GM23338 (cell line): ENCODE measurements at regions not wholly inside any gene's neighbourhood (a gene's known extent, or its start where the extent isn't known, plus 50 kb on each side); places are given as distances from the start of the nearest gene placed in this dataset.

ENCODE experiments used
- ATAC-seq: fragments of 200-7000 bp; cut with Tn5 transposase; 3 replicates; pipeline ENCODE4 v1.9.1; 2020
- DNase-seq: peaks from one replicate; pipeline ENCODE4 v3.0.0-alpha.2; 2015; ENCODE audit warnings: low spot score
- H2AFZ ChIP-seq: fragments of 200-600 bp; sonication (generic); 2 replicates; pipeline ENCODE4 v1.8.0; 2016; ENCODE audit warnings: antibody characterized with exemption, mild to moderate bottlenecking, moderate library complexity
- H3F3A ChIP-seq: fragments of 200-600 bp; sonication (generic); replicated peaks from 2 replicates; pipeline ENCODE4 v1.8.0; 2017; ENCODE audit warnings: antibody characterized with exemption, mixed run types, low read depth
- H3K27ac ChIP-seq: fragments of 200-600 bp; sonication (generic); 2 replicates; pipeline ENCODE4 v1.6.1; 2016; ENCODE audit warnings: low read depth
- H3K27me3 ChIP-seq: fragments of 200-600 bp; sonication (generic); 2 replicates; pipeline ENCODE4 v1.8.0; 2016; ENCODE audit warnings: mild to moderate bottlenecking, mixed run types, moderate library complexity; ENCODE audit not compliant: insufficient read depth
- H3K36me3 ChIP-seq: fragments of 200-600 bp; sonication (generic); 2 replicates; pipeline ENCODE4 v1.8.0; 2016; ENCODE audit warnings: mild to moderate bottlenecking; ENCODE audit not compliant: insufficient read depth
- H3K4me1 ChIP-seq: fragments of 200-600 bp; sonication (generic); 2 replicates; pipeline ENCODE4 v1.8.0; 2016; ENCODE audit warnings: mild to moderate bottlenecking, moderate library complexity; ENCODE audit not compliant: insufficient read depth
- H3K4me2 ChIP-seq: fragments of 200-600 bp; sonication (generic); 2 replicates; pipeline ENCODE4 v1.7.1; 2017; ENCODE audit warnings: mixed run types
- H3K4me3 ChIP-seq: fragments of 200-600 bp; sonication (generic); 2 replicates; pipeline ENCODE4 v1.6.1; 2016; ENCODE audit warnings: mixed run types
- H3K79me2 ChIP-seq: fragments of 200-600 bp; sonication (generic); replicated peaks from 2 replicates; pipeline ENCODE4 v1.8.0; 2017; ENCODE audit warnings: mild to moderate bottlenecking; ENCODE audit not compliant: insufficient read depth
- H3K9me2 ChIP-seq: fragments of 200-600 bp; sonication (generic); 2 replicates; pipeline ENCODE4 v1.8.0; 2017; ENCODE audit not compliant: insufficient read depth
- H4K20me1 ChIP-seq: fragments of 200-600 bp; sonication (generic); replicated peaks from 2 replicates; pipeline ENCODE4 v1.8.0; 2017; ENCODE audit warnings: mild to moderate bottlenecking; ENCODE audit not compliant: insufficient read depth
- H3K27ac Mint-ChIP-seq: 2 replicates; pipeline ENCODE4 v1.8.0; 2020; ENCODE audit warnings: inconsistent platforms, mild to moderate bottlenecking, moderate library complexity, mixed read lengths
- H3K27me3 Mint-ChIP-seq: 3 replicates; pipeline ENCODE4 v1.8.0; 2022; ENCODE audit warnings: low read depth, mild to moderate bottlenecking, moderate library complexity, mixed read lengths, inconsistent platforms; ENCODE audit not compliant: insufficient read depth, poor library complexity
- H3K36me3 Mint-ChIP-seq: 3 replicates; pipeline ENCODE4 v1.8.0; 2021; ENCODE audit warnings: low read depth, mild to moderate bottlenecking, inconsistent platforms, moderate library complexity, mixed read lengths
- H3K4me1 Mint-ChIP-seq: 3 replicates; pipeline ENCODE4 v1.8.0; 2020; ENCODE audit warnings: mild to moderate bottlenecking, inconsistent platforms, mixed read lengths
- H3K4me3 Mint-ChIP-seq: 3 replicates; pipeline ENCODE4 v1.8.0; 2021; ENCODE audit warnings: moderate library complexity, mild to moderate bottlenecking, inconsistent platforms, mixed read lengths
- H3K9me3 Mint-ChIP-seq: 3 replicates; pipeline ENCODE4 v1.8.0; 2020; ENCODE audit warnings: moderate library complexity, mild to moderate bottlenecking, inconsistent platforms, mixed read lengths
- CREB1 ChIP-seq: fragments of 250-450 bp; sonication (Bioruptor Pico); IDR thresholded peaks from 2 replicates; pipeline ENCODE4 v1.5.0; 2020; ENCODE audit warnings: low read depth, mild to moderate bottlenecking, moderate library complexity
- ETS1 ChIP-seq: IDR thresholded peaks from 2 replicates; pipeline ENCODE4 v1.6.1; 2016; ENCODE audit warnings: antibody characterized with exemption
- EZH2 ChIP-seq: fragments of 200-600 bp; sonication (generic); IDR thresholded peaks from one replicate; pipeline ENCODE4 v1.8.0; 2017; ENCODE audit warnings: antibody characterized with exemption, mild to moderate bottlenecking, low read depth; ENCODE audit not compliant: unreplicated experiment
- EZH2phosphoT487 ChIP-seq: fragments of 200-600 bp; sonication (generic); IDR thresholded peaks from one replicate; pipeline ENCODE4 v1.8.1; 2018; ENCODE audit warnings: antibody characterized with exemption; ENCODE audit not compliant: unreplicated experiment
- JUNB ChIP-seq: IDR thresholded peaks from one replicate; pipeline ENCODE4 v1.6.1; 2016; ENCODE audit warnings: antibody characterized with exemption; ENCODE audit not compliant: unreplicated experiment
- NANOG ChIP-seq: IDR thresholded peaks from 2 replicates; pipeline ENCODE4 v1.6.1; 2016; ENCODE audit warnings: antibody characterized with exemption, borderline replicate concordance
- POLR2AphosphoS5 ChIP-seq: IDR thresholded peaks from 2 replicates; pipeline ENCODE4 v1.6.1; 2016; ENCODE audit warnings: antibody characterized with exemption, low read depth
- REST ChIP-seq: IDR thresholded peaks from one replicate; pipeline ENCODE4 v1.6.1; 2018; ENCODE audit warnings: antibody characterized with exemption; ENCODE audit not compliant: unreplicated experiment
- STAT1 ChIP-seq: IDR thresholded peaks from one replicate; pipeline ENCODE4 v1.6.1; 2016; ENCODE audit warnings: antibody characterized with exemption; ENCODE audit not compliant: unreplicated experiment
- ZNF114 ChIP-seq: fragments of 250-450 bp; sonication (Bioruptor Pico); IDR thresholded peaks from 2 replicates; pipeline ENCODE4 v1.5.0; 2020; ENCODE audit warnings: mild to moderate bottlenecking, moderate library complexity
- ZNF331 ChIP-seq: fragments of 250-450 bp; sonication (Bioruptor Pico); IDR thresholded peaks from 2 replicates; pipeline ENCODE4 v1.5.0; 2020; ENCODE audit warnings: low read depth, mild to moderate bottlenecking, moderate library complexity
- TF ChIP-seq, protein P1 (sequence below), 2 experiments: fragments of 200-600 bp in 1 of 2; sonication (generic) in 1 of 2; conservative IDR thresholded peaks; 2 replicates each; pipeline versions ENCODE4 v1.5.1 to v1.6.1; 2016 to 2017; ENCODE audit warnings: antibody characterized with exemption in 2 of 2, low read depth in 2 of 2, mild to moderate bottlenecking in 2 of 2, moderate library complexity in 1 of 2
- TF ChIP-seq, protein P2 (sequence below): fragments of 250-450 bp; sonication (Bioruptor Pico); IDR thresholded peaks from 2 replicates; pipeline ENCODE4 v1.5.0; 2020; ENCODE audit warnings: mild to moderate bottlenecking, moderate library complexity

DNA sequence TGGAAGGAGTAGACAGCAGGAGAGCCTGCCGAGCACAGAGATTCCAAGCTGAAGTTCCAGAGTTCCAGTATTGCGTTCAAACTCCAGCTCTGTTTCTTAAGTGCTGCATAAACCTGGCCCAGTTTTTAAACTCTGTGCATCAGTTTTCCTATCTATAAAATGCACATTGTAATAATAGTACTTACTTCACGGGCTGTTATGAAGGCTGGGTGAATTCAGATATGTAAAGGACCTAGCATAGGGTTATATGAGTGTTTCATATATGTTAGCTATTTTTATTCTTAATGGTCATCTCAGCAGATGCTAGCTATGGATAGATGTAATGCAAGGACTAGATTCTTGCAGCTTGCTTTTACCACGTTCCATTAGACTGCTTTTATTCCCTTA lies 293.1 kb upstream of the SEMA3C start:
- peak overlapping the region; percentile 63 for H2AFZ ChIP-seq
- no peaks in the 10 kb centered on the region for H3F3A ChIP-seq
- no peaks in the 10 kb centered on the region for H3K4me1 ChIP-seq
- H3K4me2 ChIP-seq = no peak overlapping the region
- H3K36me3 ChIP-seq = no peaks in the 10 kb centered on the region
- Mint-ChIP-seq H3K27ac (no peak overlapping the region), H3K9me3 (no peaks in the 10 kb centered on the region), H3K4me1 (no peaks in the 10 kb centered on the region), H3K36me3 (no peaks in the 10 kb centered on the region), H3K4me3 (no peak overlapping the region), H3K27me3 (no peaks in the 10 kb centered on the region)
- H3K27me3 ChIP-seq = no peaks in the 10 kb centered on the region
- no peak overlapping the region for H3K27ac ChIP-seq
- H4K20me1 ChIP-seq = no peaks in the 10 kb centered on the region
- no peaks in the 10 kb centered on the region for H3K9me2 ChIP-seq
- no peak for TF ChIP-seq NANOG
- no peak for TF ChIP-seq POLR2AphosphoS5
- TF ChIP-seq ZNF114 = no peak
- TF ChIP-seq CREB1 = no peak
- TF ChIP-seq ETS1 = no peak
- no peak for TF ChIP-seq STAT1
- TF ChIP-seq EZH2 = no peak
- TF ChIP-seq EZH2phosphoT487 = no peak
- TF ChIP-seq, protein P1, sequence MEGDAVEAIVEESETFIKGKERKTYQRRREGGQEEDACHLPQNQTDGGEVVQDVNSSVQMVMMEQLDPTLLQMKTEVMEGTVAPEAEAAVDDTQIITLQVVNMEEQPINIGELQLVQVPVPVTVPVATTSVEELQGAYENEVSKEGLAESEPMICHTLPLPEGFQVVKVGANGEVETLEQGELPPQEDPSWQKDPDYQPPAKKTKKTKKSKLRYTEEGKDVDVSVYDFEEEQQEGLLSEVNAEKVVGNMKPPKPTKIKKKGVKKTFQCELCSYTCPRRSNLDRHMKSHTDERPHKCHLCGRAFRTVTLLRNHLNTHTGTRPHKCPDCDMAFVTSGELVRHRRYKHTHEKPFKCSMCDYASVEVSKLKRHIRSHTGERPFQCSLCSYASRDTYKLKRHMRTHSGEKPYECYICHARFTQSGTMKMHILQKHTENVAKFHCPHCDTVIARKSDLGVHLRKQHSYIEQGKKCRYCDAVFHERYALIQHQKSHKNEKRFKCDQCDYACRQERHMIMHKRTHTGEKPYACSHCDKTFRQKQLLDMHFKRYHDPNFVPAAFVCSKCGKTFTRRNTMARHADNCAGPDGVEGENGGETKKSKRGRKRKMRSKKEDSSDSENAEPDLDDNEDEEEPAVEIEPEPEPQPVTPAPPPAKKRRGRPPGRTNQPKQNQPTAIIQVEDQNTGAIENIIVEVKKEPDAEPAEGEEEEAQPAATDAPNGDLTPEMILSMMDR (conservative IDR thresholded peaks at IDR 0.05; ENCODE audit: low read depth in 2 of 2) = no peak
- TF ChIP-seq, protein P2, sequence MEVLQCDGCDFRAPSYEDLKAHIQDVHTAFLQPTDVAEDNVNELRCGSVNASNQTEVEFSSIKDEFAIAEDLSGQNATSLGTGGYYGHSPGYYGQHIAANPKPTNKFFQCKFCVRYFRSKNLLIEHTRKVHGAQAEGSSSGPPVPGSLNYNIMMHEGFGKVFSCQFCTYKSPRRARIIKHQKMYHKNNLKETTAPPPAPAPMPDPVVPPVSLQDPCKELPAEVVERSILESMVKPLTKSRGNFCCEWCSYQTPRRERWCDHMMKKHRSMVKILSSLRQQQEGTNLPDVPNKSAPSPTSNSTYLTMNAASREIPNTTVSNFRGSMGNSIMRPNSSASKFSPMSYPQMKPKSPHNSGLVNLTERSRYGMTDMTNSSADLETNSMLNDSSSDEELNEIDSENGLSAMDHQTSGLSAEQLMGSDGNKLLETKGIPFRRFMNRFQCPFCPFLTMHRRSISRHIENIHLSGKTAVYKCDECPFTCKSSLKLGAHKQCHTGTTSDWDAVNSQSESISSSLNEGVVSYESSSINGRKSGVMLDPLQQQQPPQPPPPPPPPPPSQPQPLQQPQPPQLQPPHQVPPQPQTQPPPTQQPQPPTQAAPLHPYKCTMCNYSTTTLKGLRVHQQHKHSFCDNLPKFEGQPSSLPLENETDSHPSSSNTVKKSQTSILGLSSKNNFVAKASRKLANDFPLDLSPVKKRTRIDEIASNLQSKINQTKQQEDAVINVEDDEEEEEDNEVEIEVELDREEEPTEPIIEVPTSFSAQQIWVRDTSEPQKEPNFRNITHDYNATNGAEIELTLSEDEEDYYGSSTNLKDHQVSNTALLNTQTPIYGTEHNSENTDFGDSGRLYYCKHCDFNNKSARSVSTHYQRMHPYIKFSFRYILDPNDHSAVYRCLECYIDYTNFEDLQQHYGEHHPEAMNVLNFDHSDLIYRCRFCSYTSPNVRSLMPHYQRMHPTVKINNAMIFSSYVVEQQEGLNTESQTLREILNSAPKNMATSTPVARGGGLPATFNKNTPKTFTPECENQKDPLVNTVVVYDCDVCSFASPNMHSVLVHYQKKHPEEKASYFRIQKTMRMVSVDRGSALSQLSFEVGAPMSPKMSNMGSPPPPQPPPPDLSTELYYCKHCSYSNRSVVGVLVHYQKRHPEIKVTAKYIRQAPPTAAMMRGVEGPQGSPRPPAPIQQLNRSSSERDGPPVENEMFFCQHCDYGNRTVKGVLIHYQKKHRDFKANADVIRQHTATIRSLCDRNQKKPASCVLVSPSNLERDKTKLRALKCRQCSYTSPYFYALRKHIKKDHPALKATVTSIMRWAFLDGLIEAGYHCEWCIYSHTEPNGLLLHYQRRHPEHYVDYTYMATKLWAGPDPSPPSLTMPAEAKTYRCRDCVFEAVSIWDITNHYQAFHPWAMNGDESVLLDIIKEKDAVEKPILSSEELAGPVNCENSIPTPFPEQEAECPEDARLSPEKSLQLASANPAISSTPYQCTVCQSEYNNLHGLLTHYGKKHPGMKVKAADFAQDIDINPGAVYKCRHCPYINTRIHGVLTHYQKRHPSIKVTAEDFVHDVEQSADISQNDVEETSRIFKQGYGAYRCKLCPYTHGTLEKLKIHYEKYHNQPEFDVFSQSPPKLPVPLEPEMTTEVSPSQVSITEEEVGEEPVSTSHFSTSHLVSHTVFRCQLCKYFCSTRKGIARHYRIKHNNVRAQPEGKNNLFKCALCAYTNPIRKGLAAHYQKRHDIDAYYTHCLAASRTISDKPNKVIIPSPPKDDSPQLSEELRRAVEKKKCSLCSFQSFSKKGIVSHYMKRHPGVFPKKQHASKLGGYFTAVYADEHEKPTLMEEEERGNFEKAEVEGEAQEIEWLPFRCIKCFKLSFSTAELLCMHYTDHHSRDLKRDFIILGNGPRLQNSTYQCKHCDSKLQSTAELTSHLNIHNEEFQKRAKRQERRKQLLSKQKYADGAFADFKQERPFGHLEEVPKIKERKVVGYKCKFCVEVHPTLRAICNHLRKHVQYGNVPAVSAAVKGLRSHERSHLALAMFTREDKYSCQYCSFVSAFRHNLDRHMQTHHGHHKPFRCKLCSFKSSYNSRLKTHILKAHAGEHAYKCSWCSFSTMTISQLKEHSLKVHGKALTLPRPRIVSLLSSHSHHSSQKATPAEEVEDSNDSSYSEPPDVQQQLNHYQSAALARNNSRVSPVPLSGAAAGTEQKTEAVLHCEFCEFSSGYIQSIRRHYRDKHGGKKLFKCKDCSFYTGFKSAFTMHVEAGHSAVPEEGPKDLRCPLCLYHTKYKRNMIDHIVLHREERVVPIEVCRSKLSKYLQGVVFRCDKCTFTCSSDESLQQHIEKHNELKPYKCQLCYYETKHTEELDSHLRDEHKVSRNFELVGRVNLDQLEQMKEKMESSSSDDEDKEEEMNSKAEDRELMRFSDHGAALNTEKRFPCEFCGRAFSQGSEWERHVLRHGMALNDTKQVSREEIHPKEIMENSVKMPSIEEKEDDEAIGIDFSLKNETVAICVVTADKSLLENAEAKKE = no peak
- TF ChIP-seq JUNB = no peak
- TF ChIP-seq ZNF331 (CRISPR knock-in tag) = no peak
- TF ChIP-seq REST = no peak
- DNase-seq (no peak), ATAC-seq (no peak)
- H3K79me2 ChIP-seq = no peaks in the 10 kb centered on the region
- H3K4me3 ChIP-seq = no peak overlapping the region
